ENCODE measurements at regions not wholly inside any gene's neighbourhood (a gene's known extent, or its start where the extent isn't known, plus 50 kb on each side); places are given as distances from the start of the nearest gene placed in this dataset.

DNA sequence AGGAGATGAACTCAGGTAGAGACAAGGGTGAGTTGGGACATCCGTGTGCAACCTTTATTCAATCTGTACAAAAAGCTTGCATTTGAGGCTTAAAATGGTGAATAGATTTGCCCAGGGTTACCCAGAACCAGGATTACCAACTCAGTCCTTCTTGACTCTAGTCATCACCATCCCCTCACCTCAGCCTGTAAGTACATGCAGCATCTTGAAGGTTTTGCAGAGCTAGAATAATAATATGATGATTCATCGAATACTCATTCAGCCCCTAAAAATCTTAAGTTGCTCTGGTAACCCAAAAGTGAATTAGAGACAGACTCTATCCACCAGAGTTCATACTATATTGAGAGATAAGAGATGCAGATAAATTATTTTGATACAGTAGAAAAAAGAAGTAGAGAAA, 90.3 kb downstream of the NKX2-1 start:
- TF ChIP-seq, protein P1, sequence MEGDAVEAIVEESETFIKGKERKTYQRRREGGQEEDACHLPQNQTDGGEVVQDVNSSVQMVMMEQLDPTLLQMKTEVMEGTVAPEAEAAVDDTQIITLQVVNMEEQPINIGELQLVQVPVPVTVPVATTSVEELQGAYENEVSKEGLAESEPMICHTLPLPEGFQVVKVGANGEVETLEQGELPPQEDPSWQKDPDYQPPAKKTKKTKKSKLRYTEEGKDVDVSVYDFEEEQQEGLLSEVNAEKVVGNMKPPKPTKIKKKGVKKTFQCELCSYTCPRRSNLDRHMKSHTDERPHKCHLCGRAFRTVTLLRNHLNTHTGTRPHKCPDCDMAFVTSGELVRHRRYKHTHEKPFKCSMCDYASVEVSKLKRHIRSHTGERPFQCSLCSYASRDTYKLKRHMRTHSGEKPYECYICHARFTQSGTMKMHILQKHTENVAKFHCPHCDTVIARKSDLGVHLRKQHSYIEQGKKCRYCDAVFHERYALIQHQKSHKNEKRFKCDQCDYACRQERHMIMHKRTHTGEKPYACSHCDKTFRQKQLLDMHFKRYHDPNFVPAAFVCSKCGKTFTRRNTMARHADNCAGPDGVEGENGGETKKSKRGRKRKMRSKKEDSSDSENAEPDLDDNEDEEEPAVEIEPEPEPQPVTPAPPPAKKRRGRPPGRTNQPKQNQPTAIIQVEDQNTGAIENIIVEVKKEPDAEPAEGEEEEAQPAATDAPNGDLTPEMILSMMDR (IDR thresholded peaks at IDR 0.05): no peak
- no peak for TF ChIP-seq POLR2A (IDR thresholded peaks at IDR 0.05)

All from Peyer's patch (tissue), 4 donors.